NCI-H446 (cell line): ENCODE measurements at regions not wholly inside any gene's neighbourhood (a gene's known extent, or its start where the extent isn't known, plus 50 kb on each side); places are given as distances from the start of the nearest gene placed in this dataset.
"Not testable (repeated sequence)": the region's sequence is repeated elsewhere in the genome, so short reads cannot be mapped to it uniquely, and the experiment has no call there.

ENCODE experiments used
- DNase-seq, 2 experiments: peaks; one replicate each; lab custom pipeline; 2025; lab: John Stamatoyannopoulos, UW

GRCh38 chr1:110260194-110260593 lies 50.1 kb downstream of the KCNC4 start:
- DNase-seq, result no peak

GRCh38 chr1:110262296-110262695 lies 52.2 kb downstream of the KCNC4 start:
- DNase-seq, result no peak

GRCh38 chr1:110262846-110263631 lies 52.9 kb downstream of the KCNC4 start:
- DNase-seq, result no peak

GRCh38 chr1:110264430-110264829 lies 54.3 kb downstream of the KCNC4 start:
- no peak for DNase-seq

GRCh38 chr1:110265186-110265585 lies 55.1 kb downstream of the KCNC4 start:
- DNase-seq, result no peak

GRCh38 chr1:110266834-110267233 lies 56.7 kb downstream of the KCNC4 start:
- DNase-seq, result peak in 1 of 2 experiments; percentile 47

GRCh38 chr1:110267260-110267659 lies 57.1 kb downstream of the KCNC4 start:
- no peak for DNase-seq

- no peak for DNase-seq
These were observed 61.9 kb downstream of the KCNC4 start for GRCh38 chr1:110272045-110272444.

GRCh38 chr1:110273832-110274231 lies 63.7 kb downstream of the KCNC4 start:
- not testable (repeated sequence) for DNase-seq

GRCh38 chr1:110280126-110280525 lies 59.1 kb upstream of the RBM15 start:
- no peak for DNase-seq

- no peak for DNase-seq
These were observed 58.4 kb upstream of the RBM15 start for GRCh38 chr1:110280804-110281203.

- DNase-seq, result no peak
These were observed 57.5 kb upstream of the RBM15 start for GRCh38 chr1:110281363-110282290.

- DNase-seq, result no peak
These were observed 56.8 kb upstream of the RBM15 start for GRCh38 chr1:110282395-110282794.

GRCh38 chr1:110283677-110284076 lies 55.5 kb upstream of the RBM15 start:
- DNase-seq, result no peak

- DNase-seq, result no peak
These were observed 53.9 kb upstream of the RBM15 start for GRCh38 chr1:110285316-110285715.

- no peak for DNase-seq
These were observed 52.6 kb upstream of the RBM15 start for GRCh38 chr1:110286564-110286963.

- no peak for DNase-seq
These were observed 51.1 kb upstream of the RBM15 start for GRCh38 chr1:110288111-110288510.
